GM19324 (cell line): ENCODE measurements at regions not wholly inside any gene's neighbourhood (a gene's known extent, or its start where the extent isn't known, plus 50 kb on each side); places are given as distances from the start of the nearest gene placed in this dataset.
"Not testable (repeated sequence)": the region's sequence is repeated elsewhere in the genome, so short reads cannot be mapped to it uniquely, and the experiment has no call there.

Experiments used
- ATAC-seq: cut with Tn5 transposase; IDR thresholded peaks from one replicate; pipeline ENCODE4 v1.9.1; 2021; ENCODE audit warnings: mild to moderate bottlenecking, moderate library complexity; ENCODE audit not compliant: unreplicated experiment, low FRiP score

DNA sequence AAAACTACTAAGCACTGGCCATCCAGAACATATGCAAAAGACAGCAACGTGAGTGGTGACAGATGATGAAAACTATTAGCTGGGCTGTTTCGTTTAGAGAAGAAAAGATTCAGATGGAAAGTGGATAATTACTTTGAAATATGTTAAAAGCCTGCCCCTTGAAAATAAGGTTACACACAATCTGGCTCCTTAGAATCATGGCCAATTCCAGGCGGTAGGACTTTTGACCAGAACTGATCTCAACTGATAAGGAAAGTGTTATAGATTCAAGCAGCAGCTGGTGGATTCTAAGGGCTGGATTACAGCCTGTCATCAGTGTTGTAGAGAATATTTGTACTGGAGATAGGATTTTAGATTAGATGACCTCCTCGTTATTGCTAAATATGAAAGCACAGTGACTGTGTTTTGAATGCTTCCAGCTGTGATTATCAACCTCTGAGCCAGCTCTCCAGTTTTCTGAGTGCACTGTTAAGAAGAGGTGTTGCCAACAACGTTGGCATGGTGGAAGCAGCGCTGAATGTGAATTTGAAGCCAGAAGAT lies 75.1 kb downstream of the KBTBD2 start:
- ATAC-seq, result not testable (repeated sequence)

DNA sequence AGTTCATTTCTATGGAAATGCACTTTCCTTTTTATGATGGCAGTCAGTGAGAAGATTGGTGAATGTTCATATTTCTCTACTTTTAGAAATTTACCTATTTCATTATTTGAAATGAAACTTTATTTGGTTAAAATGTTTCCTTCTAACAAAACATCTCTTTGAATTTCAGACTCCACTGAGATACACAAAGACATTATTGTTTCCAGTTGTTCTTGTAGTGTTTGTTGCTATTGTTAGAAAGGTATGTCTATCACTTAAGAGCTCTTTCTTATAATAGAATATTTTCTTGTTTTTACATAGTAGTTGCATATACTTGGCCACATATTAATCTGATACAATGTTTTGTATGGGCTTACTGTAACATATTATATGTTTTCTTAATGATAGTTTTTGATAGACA lies 76.8 kb downstream of the KBTBD2 start:
- ATAC-seq, result not testable (repeated sequence)

DNA sequence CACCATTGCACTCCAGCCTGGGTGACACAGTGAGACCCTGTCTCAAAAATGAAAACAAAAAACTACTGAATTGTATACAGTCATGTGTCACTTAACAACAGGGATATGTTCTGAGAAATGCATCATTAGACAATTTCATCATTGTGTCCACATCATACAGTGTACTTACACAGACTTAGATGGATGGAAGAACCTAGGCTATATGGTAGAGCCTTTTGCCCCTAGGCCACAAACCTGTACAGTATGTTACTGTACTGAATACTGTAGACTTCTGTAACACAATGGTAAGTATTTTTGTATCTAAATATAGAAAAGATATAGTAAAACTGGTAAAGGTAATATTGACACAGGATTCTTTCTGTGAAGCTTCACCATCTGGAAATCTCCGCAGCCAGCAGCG lies 81.7 kb downstream of the KBTBD2 start:
- ATAC-seq, result no peak

DNA sequence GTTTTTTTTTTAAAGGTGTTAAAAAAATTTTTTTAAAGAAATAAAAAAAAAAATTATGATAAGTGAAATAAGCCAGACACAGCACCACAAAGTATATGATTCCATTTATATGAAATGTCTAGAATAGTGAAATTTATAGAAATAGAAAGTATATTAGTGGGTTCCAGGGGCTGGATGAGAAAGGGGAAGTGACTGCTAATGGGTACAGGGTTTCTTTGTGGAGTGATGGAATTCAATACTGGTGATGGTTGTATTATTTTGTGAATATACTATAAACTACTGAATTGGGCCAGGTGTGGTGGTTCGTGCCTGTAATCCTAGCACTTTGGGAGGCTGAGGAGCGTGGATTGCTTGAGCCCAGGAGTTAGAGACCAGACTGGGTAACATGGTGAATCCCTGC lies 82.2 kb downstream of the KBTBD2 start:
- ATAC-seq, result no peak

DNA sequence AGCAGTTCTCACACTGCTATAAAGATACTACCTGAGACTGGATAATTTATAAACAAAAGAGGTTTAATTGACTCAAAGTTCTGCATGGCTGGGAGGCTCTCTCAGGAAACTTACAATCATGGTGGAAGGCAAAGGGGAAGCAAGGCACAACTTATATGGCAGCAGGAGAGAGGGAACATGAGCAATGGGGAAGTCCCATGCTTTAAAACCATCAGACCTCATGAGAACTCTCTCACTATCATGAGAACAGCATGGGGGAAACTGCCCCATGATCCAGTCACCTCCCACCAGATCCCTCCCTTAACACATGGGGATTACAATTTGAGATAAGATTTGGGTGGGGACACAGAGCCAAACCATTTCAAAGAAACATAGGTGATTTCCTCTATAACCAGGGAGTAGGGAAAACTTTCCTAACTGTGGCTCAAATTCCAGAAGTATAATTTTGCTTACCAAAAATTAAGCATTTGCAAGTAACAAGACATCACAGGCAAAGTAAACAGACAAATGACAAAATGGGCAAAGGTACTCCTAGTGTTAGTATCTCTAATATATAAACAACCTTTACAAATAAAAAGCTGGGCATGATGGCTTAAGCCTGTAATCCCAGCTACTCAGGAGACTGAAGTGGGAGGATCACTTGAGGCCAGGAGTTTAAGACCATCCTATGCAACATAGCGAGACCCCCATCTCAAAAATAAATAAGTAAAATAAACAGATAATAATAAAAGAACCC lies 88.0 kb downstream of the KBTBD2 start:
- no peak for ATAC-seq

DNA sequence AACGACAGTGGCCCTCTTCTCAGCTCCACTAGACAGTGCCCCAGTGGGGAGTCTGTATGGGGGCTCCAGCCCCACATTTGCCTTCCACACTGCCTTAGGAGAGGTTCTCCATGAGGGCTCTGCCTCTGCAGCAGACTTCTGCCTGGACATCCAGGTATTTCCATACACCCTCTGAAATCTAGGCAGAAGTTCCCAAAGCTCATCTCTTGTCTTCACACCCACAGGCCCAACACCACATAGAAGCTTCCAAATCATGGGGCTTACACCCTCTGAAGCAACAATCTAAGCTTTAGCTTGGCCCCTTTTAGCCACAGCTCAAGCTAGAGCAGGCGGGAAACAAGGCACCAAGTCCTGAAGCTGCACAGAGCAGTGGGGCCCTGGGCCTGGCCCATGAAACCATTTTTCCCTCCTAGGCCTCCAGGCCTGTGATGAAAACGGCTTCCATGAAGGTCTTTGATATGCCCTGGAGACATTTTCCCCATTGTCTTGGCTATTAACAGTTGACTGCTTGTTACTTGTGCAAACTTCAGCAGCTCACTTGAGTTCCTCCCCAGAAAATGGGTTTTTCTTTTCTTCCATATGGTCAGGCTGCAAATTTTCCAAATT lies 89.2 kb downstream of the KBTBD2 start:
- no peak for ATAC-seq

DNA sequence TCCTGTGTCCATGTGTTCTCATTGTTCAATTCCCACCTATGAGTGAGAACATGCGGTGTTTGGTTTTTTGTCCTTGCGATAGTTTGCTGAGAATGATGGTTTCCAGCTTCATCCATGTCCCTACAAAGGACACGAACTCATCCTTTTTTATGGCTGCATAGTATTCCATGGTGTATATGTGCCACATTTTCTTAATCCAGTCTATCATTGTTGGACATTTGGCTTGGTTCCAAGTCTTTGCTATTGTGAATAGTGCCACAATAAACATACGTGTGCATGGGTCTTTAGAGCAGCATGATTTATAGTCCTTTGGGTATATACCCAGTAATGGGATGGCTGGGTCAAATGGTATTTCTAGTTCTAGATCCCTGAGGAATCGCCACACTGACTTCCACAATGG lies 98.5 kb downstream of the KBTBD2 start:
- ATAC-seq, result not testable (repeated sequence)

DNA sequence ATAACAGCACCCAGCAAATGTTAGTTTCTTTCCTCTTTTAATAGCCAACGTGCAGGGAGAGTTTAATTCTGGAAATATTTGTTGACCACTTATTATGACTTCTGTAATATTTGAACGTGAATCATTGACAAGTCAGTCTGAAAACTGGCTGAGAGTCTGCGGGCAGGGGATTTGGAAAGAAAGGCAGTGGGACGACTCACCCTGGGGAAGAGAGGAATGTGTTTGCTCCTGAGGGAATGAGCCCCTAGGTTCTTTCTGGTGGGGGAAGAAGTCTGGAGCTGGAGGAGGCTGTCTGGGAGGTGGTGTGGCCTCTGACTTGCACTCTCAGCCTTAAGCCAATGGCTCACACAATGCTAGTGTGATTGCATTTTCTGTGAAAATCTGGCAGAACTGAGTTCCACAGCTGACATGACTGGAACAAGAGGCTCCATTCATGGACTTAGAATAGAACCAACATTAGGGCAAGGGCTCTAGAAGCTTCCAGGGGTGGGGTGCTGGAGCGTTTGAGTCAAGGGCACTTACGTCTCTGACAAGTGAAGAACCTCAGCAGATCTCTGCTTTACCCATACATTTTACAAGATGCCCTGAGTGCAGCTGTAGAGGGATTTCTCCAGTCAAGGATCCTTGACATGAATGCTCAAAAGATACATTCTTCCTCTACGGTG lies 100.7 kb downstream of the KBTBD2 start:
- not testable (repeated sequence) for ATAC-seq

DNA sequence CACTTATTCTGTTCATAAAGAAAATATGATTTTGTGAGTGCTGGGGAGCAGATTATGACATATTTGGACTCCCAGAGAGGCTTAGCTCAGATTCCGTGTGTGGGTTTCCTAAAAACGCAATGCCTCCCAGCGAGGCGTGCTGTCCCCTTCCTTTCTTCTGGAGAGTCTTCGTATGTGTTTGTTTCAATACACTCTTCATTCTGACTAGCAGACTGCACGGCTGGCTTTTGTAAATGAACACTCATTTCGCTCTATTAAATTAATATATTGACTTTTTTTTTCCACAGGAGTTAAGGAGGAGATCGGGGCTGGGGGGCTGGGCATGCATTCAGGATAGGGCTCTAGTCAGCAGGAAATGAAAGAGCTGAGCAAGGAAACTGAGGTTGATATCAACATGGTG lies 102.3 kb downstream of the KBTBD2 start:
- not testable (repeated sequence) for ATAC-seq

DNA sequence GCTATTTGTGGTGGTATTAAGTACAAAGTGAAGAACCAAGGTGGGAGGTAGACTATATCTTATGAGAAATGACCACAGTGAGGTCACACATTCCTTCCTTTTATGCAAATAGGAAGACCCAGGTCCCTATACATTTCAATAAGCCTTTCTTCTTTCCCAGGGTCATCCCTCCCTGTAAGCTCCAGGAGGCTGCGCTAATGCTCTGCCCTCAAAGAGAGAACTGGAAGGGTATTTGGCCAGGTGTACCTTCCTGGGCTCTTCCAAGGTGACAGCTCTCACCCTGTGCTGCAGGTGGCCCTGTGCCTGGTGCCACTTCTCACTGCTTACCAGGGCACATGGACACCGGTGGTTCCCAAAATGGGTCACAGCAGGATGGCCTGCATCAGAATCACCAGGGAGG lies 103.4 kb downstream of the KBTBD2 start:
- ATAC-seq, result not testable (repeated sequence)

DNA sequence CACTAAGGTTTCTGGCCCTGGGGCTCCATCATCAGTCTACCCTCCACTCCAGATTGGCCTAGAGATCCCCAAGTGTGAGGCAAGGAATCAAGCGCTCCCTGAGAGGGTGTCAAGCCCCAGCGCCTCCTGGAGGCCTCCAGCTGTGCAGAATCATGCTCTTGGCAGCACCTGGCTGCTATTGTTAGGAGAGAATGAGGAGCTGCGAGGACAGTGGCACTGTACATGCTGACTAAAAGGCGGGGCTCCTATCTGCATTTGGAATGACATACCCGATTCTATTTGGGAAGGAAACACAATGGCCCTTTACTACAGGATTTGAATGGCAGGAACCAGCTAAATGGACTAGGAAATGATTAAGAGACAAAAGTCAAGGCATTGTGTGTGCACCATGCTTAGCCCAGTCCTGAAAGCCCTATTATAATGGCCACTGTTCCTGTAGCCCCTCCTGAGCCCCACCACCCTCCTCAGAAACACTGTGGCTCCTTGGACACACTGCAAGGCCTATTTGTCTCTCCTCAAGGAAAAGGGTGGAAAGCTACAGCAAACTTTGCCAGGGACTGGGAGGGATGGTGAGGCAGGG lies 106.1 kb downstream of the KBTBD2 start:
- not testable (repeated sequence) for ATAC-seq

DNA sequence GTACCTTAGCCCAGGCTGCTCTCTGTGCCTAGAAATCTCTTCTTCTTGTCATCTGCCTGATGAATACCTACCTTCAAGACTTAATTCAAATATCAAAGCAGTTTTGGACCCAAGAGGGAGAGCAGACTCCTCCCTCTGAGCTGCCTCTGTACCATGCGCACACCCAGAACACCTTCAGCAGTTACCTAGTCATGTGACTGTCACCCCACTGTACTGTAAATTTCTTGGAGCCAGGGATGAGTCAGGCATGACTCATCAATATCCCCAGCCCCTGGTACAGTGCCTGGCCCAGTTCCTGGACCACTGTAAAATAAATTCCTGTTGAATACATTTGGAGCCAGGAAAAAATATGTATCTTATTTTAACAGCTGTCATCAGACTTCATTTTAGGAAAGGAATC lies 111.7 kb downstream of the KBTBD2 start:
- not testable (repeated sequence) for ATAC-seq

DNA sequence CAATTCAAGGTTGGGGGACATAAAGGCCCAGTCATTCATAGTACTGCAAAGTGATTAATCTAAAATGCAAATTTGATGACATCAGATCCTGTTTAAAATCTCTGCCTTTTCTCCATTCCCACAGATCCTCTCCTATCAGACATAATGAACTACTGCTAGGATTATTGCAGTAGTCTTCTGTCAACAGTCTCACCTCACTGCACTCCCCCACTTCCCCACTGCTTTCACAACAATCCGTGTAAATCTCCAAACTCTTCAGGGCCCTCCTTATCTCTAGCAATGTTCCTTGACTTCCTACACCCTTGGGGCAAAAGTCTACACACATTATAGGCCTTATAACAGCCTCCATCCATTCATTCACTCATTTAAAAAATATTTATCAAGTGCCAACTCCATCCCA lies 112.4 kb downstream of the KBTBD2 start:
- ATAC-seq, result no peak

DNA sequence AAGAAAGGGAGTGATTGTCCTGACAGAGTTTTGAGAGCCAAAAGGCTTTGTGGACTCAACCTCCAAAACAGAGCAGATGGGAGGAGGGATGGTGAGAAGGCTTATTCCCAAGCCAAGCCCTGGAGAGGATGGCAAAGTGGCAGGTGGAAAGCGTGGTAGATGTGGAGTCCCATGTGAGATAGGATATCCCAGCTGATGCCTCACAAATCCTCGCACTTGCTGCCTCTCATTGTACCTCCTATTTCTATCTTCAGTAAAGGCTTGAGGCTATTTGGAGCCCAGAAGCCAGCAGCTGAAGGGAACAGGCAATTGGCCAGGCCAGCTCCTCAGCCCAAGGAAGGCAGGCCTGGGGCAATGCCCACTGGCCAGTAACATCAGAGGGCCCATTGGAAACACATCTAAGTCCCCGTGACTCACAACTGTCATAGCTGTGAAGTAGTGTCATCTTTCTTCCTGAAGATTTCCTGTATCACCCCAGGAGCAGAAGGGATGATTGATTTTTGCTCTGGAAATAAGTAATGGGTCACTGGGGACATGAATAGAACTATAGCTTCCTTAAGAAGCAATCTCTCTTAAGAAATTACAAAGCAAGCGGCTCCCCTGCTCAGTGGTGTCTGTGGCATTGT lies 114.4 kb downstream of the KBTBD2 start:
- ATAC-seq, result not testable (repeated sequence)

DNA sequence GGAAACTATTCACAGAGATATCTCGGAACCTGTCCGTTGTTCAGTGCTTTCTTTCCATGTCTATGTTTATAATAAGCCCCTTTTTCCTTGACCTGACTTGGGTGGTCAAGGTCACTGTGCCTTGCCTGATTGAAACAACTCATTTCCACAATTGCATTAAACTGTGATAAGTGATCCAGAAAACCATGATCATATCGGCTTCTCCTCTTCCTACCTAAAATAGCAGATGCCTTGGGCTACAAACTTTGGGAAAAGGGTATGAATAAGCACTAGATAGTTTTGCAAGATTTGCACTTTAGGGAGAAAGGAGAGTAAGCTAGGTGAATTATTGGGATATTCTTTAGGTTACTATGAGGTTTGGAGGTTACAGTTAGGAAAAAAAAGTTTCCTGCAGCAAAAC lies 115.2 kb downstream of the KBTBD2 start:
- not testable (repeated sequence) for ATAC-seq

DNA sequence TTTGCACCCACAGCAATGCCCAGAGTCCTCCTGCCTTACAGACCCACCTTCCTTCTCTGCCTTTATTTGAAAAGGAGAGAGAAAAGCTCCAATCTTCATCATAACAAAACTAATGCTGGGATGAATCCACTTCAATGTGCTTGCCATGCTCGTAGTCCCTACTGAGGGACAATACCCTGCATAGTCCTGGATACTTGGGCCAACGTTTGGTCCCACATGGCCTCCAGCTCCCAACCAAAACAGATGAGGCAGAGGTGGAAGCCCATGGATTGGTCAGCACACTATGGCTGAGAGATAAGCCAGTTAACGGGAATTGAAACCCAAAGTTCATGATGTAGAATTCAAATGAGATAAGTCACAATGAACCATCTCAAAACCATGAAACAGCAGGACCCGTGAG lies 115.8 kb downstream of the KBTBD2 start:
- ATAC-seq, result not testable (repeated sequence)

DNA sequence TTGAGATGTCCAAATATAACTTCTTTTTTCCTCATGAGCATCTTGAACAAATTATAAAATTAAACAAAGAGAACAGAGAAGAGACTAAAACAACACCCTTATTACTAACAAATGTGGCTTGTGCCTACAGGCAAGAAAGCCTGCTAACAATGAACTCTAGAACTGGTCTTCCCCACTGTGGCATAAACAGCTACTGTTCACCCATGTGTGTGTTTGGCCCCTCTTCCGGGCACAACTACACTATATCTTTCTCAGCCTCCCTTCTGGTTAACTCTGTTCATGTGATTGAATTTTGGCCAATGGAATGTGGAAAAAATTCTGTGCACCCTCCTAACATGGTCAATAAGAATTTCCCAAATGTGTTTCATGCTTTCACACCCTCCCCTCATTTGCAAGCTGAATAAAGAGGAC lies 117.0 kb downstream of the KBTBD2 start:
- ATAC-seq, result no peak

DNA sequence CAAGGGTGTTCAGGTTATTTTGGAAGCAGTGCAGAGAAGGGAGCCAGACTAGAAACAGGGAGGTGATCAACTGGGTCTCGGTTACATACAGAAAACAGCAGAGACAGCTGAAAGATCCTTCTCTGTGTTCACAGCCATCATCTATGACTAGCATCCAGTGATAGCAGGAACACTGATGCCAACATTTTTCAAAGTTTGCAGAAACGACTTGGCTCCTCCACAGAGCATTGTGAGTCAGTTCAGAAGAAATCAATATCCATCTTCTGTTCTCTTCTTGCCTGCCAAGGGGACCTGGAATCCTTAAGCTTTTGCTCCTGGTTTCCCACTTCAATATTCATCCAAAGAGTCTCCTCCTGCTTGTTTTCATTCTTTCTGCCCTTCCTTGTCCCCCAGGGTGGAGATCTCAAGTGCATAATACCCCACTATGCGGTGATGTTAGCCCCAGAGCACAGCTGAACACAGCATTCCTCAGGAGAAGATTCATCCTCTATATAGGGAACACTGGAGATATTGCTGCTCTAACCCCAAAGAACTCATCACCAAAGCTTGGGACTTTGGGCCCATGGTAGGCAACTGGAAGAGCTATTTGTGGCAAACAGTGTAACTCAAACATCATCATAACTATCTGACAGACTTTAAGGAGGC lies 122.6 kb downstream of the KBTBD2 start:
- not testable (repeated sequence) for ATAC-seq

DNA sequence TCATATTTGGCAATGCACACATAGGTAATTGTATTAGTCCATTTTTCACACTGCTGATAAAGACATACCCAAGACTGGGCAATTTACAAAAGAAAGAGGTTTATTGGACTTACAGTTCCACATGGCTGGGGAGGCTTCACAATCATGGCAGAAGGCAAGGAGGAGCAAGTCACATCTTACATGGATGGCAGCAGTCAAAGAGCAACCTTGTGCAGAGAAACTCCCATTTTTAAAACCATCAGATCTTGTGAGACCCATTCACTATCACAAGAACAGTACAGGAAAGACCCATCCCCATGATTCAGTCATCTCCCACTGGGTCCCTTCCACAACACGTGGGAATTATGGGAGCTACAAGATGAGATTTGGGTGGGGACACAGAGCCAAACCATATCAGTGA lies 123.2 kb downstream of the KBTBD2 start:
- ATAC-seq, result not testable (repeated sequence)

DNA sequence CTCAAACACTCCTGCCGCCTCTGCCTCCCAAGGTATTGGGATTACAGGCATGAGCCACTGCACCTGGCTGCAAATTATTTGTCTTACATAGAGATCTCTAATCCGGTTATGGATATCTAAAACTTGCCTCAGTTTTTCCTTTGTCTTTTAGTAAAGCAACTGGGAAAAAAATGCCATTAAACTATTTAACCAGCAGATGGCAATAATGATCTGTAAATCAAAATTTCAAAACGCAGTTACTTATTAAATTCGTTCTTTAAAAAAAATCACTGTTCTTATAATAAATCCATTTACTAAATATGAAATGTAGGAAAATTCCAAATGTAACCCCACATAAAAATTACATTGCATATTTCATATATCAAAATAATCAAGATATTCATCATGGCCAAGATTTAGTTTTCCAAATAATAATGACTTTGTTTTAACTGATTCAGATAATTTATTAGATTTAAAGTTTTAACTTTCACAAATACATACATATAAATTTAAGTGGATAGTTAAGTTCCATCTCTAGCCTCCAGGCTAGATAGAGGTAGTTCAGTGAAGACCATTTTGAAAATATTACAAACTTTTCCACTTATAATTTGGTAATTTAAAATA lies 125.8 kb downstream of the KBTBD2 start:
- ATAC-seq, result not testable (repeated sequence)
